ENCODE measurements at regions not wholly inside any gene's neighbourhood (a gene's known extent, or its start where the extent isn't known, plus 50 kb on each side); places are given as distances from the start of the nearest gene placed in this dataset.
"Not testable (repeated sequence)": the region's sequence is repeated elsewhere in the genome, so short reads cannot be mapped to it uniquely, and the experiment has no call there.

DNA sequence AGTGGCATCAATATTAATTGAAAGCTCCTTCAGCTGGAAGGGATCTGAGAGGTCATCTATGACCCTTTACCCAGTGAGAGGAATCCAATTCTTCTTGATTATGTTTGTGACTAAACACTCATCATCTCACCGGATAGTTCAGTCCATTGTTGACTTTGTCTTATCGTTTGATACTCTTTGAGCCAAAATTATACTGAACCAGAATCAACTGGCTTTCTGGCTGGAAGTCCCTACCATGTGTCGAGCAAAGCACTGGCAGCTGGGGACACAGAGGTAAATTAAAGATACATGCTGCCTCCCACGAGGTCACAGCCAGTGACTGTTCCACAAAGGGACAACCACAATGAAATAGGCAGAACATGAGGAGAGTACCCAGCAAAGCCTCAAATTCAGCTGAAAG, 91.4 kb upstream of the FHL2 start:
- Mint-ChIP-seq H3K27ac (no peak overlapping the region), H3K9me3 (peaks cover 0 to 15% (median 5%) of the 10 kb centered on the region in 7 donors), H3K36me3 (peaks cover 6% of the 10 kb centered on the region), H3K4me3 (no peak overlapping the region), H3K4me1 (no peaks in the 10 kb centered on the region), H3K27me3 (peaks cover 32% of the 10 kb centered on the region)
- no peaks in the 10 kb centered on the region for H3K4me1 ChIP-seq (ENCODE audit: control insufficient read depth, insufficient read depth, low read length, poor library complexity, severe bottlenecking)
- ATAC-seq (ENCODE audit: low read depth in 2 of 2), result no peak
- DNase-seq, result no peak
- no peaks in the 10 kb centered on the region for H3K36me3 ChIP-seq (ENCODE audit: control insufficient read depth, insufficient read depth, low read length)
- H3K27ac ChIP-seq (ENCODE audit: insufficient read depth, low read length, poor library complexity, severe bottlenecking), result no peak overlapping the region
- no peaks in the 10 kb centered on the region for H3K27me3 ChIP-seq (ENCODE audit: control insufficient read depth, insufficient read depth, low read length)
- peaks cover 9 to 11% of the 10 kb centered on the region in 2 experiments for H3K9me3 ChIP-seq (ENCODE audit: control insufficient read depth in 2 of 2, low read length in 2 of 2)
- H3K4me3 ChIP-seq (ENCODE audit: low read depth, low read length), result no peak overlapping the region

DNA sequence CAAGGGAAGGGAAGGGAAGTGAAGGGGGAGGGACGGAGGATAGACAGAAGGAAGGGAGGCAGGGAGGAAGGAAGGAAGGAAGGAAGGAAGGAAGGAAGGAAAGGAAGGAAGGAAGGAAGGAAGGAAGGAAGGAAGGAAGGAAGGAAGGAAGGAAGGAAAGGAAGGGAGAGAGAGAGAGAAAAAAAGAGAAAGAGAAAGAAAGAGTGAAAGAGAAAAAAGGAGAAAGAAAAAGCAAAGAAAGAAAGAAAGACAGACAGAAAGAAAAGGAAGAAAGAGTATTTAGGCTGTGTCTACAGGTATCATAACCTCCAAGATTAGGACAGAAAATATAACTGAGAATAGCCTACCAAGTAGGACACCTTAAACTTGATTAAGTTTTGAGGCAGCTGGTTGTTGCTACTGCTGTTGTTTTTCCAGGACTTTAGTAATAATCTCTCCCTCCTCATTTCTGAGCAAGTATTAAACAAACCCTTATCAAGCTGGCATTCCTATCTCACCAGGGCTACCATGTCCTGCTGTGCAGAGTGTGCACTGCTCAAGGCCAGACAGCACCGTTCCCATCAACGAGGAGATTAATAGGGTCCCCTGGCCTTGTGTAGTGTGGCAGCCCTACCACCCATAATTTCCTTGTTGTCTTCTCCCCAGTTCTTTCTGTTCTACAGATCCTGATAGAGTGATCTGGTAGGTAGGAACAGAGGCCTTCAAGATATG, 90.5 kb upstream of the FHL2 start:
- no peak for ATAC-seq (ENCODE audit: low read depth in 2 of 2)
- peaks cover 25% of the 10 kb centered on the region for H3K27me3 Mint-ChIP-seq
- H3K36me3 Mint-ChIP-seq, result peaks cover 6% of the 10 kb centered on the region
- no peak overlapping the region for H3K4me3 Mint-ChIP-seq
- Histone ChIP-seq H3K9me3 (ENCODE audit: control insufficient read depth in 2 of 2, low read length in 2 of 2) (peaks cover 9 to 11% of the 10 kb centered on the region in 2 experiments), H3K36me3 (ENCODE audit: control insufficient read depth, insufficient read depth, low read length) (no peaks in the 10 kb centered on the region), H3K27me3 (ENCODE audit: control insufficient read depth, insufficient read depth, low read length) (no peaks in the 10 kb centered on the region), H3K4me3 (ENCODE audit: low read depth, low read length) (no peak overlapping the region), H3K27ac (ENCODE audit: insufficient read depth, low read length, poor library complexity, severe bottlenecking) (no peak overlapping the region), H3K4me1 (ENCODE audit: control insufficient read depth, insufficient read depth, low read length, poor library complexity, severe bottlenecking) (no peaks in the 10 kb centered on the region)
- H3K27ac Mint-ChIP-seq, result no peak overlapping the region
- H3K4me1 Mint-ChIP-seq, result no peaks in the 10 kb centered on the region
- no peak for DNase-seq
- H3K9me3 Mint-ChIP-seq, result peaks cover 0 to 15% (median 5%) of the 10 kb centered on the region in 7 donors

DNA sequence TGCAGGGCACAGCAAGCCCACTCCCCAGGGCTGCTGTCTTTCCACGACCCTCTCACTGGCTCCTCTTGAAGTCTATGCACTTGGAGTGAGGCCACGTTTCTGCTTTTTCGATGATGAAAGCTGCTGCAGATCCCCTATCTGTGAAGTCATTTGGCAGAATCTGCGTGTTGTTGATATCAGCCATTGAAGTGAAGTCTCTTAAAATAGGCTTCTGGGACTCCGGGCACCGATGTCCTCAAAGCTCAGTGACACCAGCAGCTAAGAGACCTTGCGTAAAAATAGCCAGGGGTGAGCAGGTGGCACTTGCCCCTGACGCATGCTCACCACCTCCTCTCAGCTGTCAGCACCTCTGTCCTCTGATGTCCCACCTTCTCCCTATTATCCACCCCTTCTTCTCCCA, 89.4 kb upstream of the FHL2 start:
- peaks cover 20% of the 10 kb centered on the region for H3K27me3 Mint-ChIP-seq
- no peak overlapping the region for H3K27ac Mint-ChIP-seq
- no peaks in the 10 kb centered on the region for H3K4me1 Mint-ChIP-seq
- Histone ChIP-seq H3K27ac (ENCODE audit: insufficient read depth, low read length, poor library complexity, severe bottlenecking) (no peak overlapping the region), H3K4me3 (ENCODE audit: low read depth, low read length) (no peak overlapping the region), H3K27me3 (ENCODE audit: control insufficient read depth, insufficient read depth, low read length) (no peaks in the 10 kb centered on the region), H3K36me3 (ENCODE audit: control insufficient read depth, insufficient read depth, low read length) (no peaks in the 10 kb centered on the region), H3K4me1 (ENCODE audit: control insufficient read depth, insufficient read depth, low read length, poor library complexity, severe bottlenecking) (no peaks in the 10 kb centered on the region), H3K9me3 (ENCODE audit: control insufficient read depth in 2 of 2, low read length in 2 of 2) (peaks cover 8 to 9% of the 10 kb centered on the region in 2 experiments)
- DNase-seq (no peak), ATAC-seq (ENCODE audit: low read depth in 2 of 2) (no peak)
- peaks cover 6% of the 10 kb centered on the region for H3K36me3 Mint-ChIP-seq
- H3K4me3 Mint-ChIP-seq, result no peak overlapping the region
- peaks cover 0 to 11% (median 5%) of the 10 kb centered on the region in 7 donors for H3K9me3 Mint-ChIP-seq

DNA sequence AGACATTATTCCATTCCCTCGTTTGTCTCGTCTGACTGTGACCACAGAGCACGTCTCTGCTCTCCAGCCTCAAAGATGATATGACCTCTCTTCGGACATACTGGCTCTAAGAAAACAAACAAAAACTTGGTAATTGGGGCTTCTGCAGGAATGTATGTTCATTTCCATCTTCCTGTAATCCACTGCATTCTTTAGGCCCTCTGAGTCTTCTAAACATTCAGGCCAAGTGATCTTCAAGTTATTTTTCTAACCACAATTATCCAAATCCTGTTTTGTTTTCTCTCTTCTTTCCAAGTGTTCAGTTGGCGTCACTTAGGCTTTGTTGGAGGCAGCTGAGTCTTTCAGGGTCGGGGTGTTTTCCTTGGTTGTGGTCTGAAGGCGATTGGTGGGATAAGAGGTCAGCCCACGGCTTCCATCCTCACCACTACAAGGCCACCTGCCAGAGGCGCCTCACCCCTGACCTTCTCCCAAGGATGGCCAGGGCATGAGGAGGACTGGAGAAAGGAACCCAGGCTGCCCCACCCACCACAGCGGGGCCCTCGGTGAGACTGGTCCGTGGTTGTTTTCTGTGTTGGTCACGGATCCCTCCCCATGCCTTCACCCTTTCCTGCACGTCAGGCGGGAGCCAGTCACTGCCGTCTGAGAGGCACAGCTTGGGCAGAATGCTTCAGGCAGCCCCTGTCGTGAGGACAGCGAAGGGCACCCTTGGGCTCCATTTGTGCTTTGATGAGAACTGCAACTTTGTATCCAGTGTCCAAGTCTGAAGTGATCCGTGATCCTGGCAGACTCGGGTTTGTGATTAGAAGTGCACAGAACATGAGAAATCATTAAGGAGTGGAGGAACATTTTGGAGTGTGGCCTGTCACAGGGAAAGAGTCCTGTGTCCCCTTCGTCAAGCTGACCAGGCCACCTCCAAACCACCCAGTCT, 88.6 kb upstream of the FHL2 start:
- no peak for ATAC-seq (ENCODE audit: low read depth in 2 of 2)
- no peak overlapping the region for H3K27ac Mint-ChIP-seq
- peaks cover 0 to 2% of the 10 kb centered on the region in 2 experiments for H3K9me3 ChIP-seq (ENCODE audit: control insufficient read depth in 2 of 2, low read length in 2 of 2)

DNA sequence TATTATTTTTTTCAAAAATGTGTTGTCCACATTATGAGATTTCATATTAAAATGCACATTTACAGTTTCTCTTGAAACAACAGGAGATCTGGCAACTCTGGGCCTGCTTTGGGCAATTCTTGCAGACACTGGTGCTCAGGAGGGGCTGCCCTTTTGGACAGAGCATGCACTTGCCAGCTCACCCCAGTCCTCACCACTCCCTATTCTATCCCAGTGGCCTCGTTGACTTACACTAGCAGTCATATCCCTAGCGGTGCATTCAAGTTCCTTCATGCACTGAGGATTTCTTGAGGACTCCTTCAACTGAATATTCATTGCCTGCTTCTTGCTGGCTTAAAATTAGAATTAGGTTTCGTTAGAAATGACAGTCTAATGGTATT, 87.9 kb upstream of the FHL2 start:
- H3K36me3 Mint-ChIP-seq, result no peaks in the 10 kb centered on the region
- peaks cover 18% of the 10 kb centered on the region for H3K27me3 Mint-ChIP-seq
- H3K27ac Mint-ChIP-seq, result no peak overlapping the region
- no peak overlapping the region for H3K4me3 Mint-ChIP-seq
- no peaks in the 10 kb centered on the region for H3K27me3 ChIP-seq (ENCODE audit: control insufficient read depth, insufficient read depth, low read length)
- no peaks in the 10 kb centered on the region for H3K36me3 ChIP-seq (ENCODE audit: control insufficient read depth, insufficient read depth, low read length)
- no peak overlapping the region for H3K4me3 ChIP-seq (ENCODE audit: low read depth, low read length)
- ATAC-seq (ENCODE audit: low read depth in 2 of 2), result no peak
- H3K4me1 Mint-ChIP-seq, result no peaks in the 10 kb centered on the region
- no peaks in the 10 kb centered on the region for H3K4me1 ChIP-seq (ENCODE audit: control insufficient read depth, insufficient read depth, low read length, poor library complexity, severe bottlenecking)
- no peak for DNase-seq
- peaks cover 0 to 4% (median 0%) of the 10 kb centered on the region in 7 donors for H3K9me3 Mint-ChIP-seq
- H3K9me3 ChIP-seq (ENCODE audit: control insufficient read depth in 2 of 2, low read length in 2 of 2), result no peaks in the 10 kb centered on the region
- no peak overlapping the region for H3K27ac ChIP-seq (ENCODE audit: insufficient read depth, low read length, poor library complexity, severe bottlenecking)

More for the DNA sequence above, 88.6 kb upstream of the FHL2 start:
- peaks cover 15% of the 10 kb centered on the region for H3K27me3 Mint-ChIP-seq
- no peak overlapping the region for H3K27ac ChIP-seq (ENCODE audit: insufficient read depth, low read length, poor library complexity, severe bottlenecking)
- no peaks in the 10 kb centered on the region for H3K4me1 ChIP-seq (ENCODE audit: control insufficient read depth, insufficient read depth, low read length, poor library complexity, severe bottlenecking)
- no peak for DNase-seq
- no peak overlapping the region for H3K4me3 ChIP-seq (ENCODE audit: low read depth, low read length)
- peaks cover 0 to 5% (median 0%) of the 10 kb centered on the region in 7 donors for H3K9me3 Mint-ChIP-seq
- no peaks in the 10 kb centered on the region for H3K36me3 Mint-ChIP-seq
- H3K4me3 Mint-ChIP-seq, result no peak overlapping the region
- H3K4me1 Mint-ChIP-seq, result no peaks in the 10 kb centered on the region
- H3K36me3 ChIP-seq (ENCODE audit: control insufficient read depth, insufficient read depth, low read length), result no peaks in the 10 kb centered on the region
- H3K27me3 ChIP-seq (ENCODE audit: control insufficient read depth, insufficient read depth, low read length), result no peaks in the 10 kb centered on the region

DNA sequence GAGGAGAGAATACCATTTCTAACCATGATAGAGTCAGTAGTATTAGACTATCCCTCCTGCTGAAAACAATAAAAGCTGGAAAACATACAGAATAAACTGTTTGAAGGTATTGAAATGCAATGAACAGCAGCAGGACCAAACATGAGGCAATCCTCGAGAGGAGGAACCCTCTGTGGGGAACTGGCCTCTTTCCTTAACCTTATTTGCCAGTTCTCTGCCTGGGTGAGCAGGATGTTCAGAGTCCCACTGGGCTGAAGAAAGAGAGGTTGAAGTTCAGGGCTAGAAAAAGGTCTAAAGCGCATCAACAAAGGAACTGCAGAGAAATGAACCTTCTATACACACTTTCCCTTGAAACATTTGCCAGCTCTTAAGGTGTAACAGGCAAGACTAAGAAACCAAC, 79.8 kb upstream of the FHL2 start:
- Mint-ChIP-seq H3K9me3 (peaks cover 0 to 4% (median 1%) of the 10 kb centered on the region in 7 donors), H3K36me3 (no peaks in the 10 kb centered on the region), H3K4me3 (no peak overlapping the region), H3K27ac (no peak overlapping the region), H3K4me1 (peaks cover 0 to 6% (median 0%) of the 10 kb centered on the region in 4 donors), H3K27me3 (peaks cover 40% of the 10 kb centered on the region)
- H3K9me3 ChIP-seq (ENCODE audit: control insufficient read depth in 2 of 2, low read length in 2 of 2), result no peaks in the 10 kb centered on the region
- ATAC-seq (ENCODE audit: low read depth in 2 of 2) (no peak), DNase-seq (no peak)
- no peak overlapping the region for H3K27ac ChIP-seq (ENCODE audit: insufficient read depth, low read length, poor library complexity, severe bottlenecking)
- no peaks in the 10 kb centered on the region for H3K4me1 ChIP-seq (ENCODE audit: control insufficient read depth, insufficient read depth, low read length, poor library complexity, severe bottlenecking)
- no peak overlapping the region for H3K4me3 ChIP-seq (ENCODE audit: low read depth, low read length)
- no peaks in the 10 kb centered on the region for H3K36me3 ChIP-seq (ENCODE audit: control insufficient read depth, insufficient read depth, low read length)
- H3K27me3 ChIP-seq (ENCODE audit: control insufficient read depth, insufficient read depth, low read length), result peaks cover 8% of the 10 kb centered on the region

DNA sequence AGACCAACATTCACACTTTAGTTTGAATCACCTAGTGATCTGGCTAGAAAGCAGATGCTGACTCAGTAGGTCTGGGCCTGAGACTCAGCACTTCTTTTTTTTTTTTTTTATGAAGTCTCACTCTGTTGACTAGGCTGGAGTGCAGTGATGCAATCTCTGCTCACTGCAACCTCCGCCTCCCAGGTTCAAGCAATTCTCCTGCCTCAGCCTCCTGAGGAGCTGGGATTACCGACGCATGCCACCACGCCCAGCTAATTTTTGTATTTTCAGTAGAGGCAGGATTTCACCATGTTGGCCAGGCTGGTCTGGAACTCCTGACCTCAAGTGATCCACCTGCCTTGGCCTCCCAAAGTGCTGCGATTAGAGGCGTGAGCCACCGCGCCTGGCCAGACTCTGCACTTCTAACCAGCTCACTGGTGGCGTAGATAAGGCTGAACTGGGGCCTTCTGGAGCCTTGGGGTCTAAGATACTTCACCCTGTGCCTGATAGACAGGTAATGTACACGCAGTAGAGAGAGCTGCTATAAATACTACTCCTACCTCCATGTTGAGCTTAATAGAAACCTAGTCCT, 78.3 kb upstream of the FHL2 start:
- DNase-seq; H3K27ac Mint-ChIP-seq; H3K4me3 ChIP-seq (ENCODE audit: low read depth, low read length); H3K4me1 Mint-ChIP-seq; H3K4me1 ChIP-seq (ENCODE audit: control insufficient read depth, insufficient read depth, low read length, poor library complexity, severe bottlenecking); H3K36me3 Mint-ChIP-seq; H3K4me3 Mint-ChIP-seq; H3K27me3 ChIP-seq (ENCODE audit: control insufficient read depth, insufficient read depth, low read length); H3K27ac ChIP-seq (ENCODE audit: insufficient read depth, low read length, poor library complexity, severe bottlenecking); H3K36me3 ChIP-seq (ENCODE audit: control insufficient read depth, insufficient read depth, low read length); H3K9me3 Mint-ChIP-seq; H3K9me3 ChIP-seq (ENCODE audit: control insufficient read depth in 2 of 2, low read length in 2 of 2); ATAC-seq (ENCODE audit: low read depth in 2 of 2): not testable (repeated sequence)
- peaks cover 47% of the 10 kb centered on the region for H3K27me3 Mint-ChIP-seq
